ENCODE measurements at regions not wholly inside any gene's neighbourhood (a gene's known extent, or its start where the extent isn't known, plus 50 kb on each side); places are given as distances from the start of the nearest gene placed in this dataset.

- Histone ChIP-seq H3K79me1 (ENCODE audit: insufficient read depth, low read depth, low read length, poor library complexity, severe bottlenecking) (no peaks in the 10 kb centered on the region), H3K14ac (ENCODE audit: insufficient read depth, low read length) (no peak overlapping the region), H4K8ac (replicated peaks; ENCODE audit: insufficient read length, low read depth, low read length) (no peak overlapping the region), H3T11ph (ENCODE audit: low read length) (no peak overlapping the region), H3K4me1 (ENCODE audit: insufficient read depth, low read length) (no peaks in the 10 kb centered on the region), H2AK5ac (ENCODE audit: insufficient read length, low read length) (no peak overlapping the region), H2BK20ac (ENCODE audit: low read depth, low read length, poor library complexity, severe bottlenecking) (no peak overlapping the region), H2BK120ac (ENCODE audit: low read depth, low read length, poor library complexity, severe bottlenecking) (no peak overlapping the region), H2BK12ac (ENCODE audit: insufficient read length, low read depth, low read length) (no peak overlapping the region), H3K23ac (ENCODE audit: insufficient read length, low read depth, low read length) (no peak overlapping the region), H4K20me1 (ENCODE audit: control insufficient read depth, insufficient read depth, insufficient read length) (no peaks in the 10 kb centered on the region), H3K23me2 (ENCODE audit: insufficient read length, low read depth, low read length, poor library complexity, severe bottlenecking) (no peaks in the 10 kb centered on the region), H3K4ac (ENCODE audit: low read depth, low read length) (no peak overlapping the region), H4K5ac (ENCODE audit: insufficient read length, low read depth, low read length) (no peak overlapping the region), H3K27ac (ENCODE audit: insufficient read length, low read depth, low read length) (no peak overlapping the region), H2BK15ac (ENCODE audit: low read depth, low read length) (no peak overlapping the region), H2AFZ (ENCODE audit: low read length) (no peak overlapping the region), H3K9ac (ENCODE audit: extremely low read depth, insufficient read length, low read length) (no peak overlapping the region), H3K27me3 (ENCODE audit: insufficient read depth, low read length) (no peaks in the 10 kb centered on the region), H3K56ac (ENCODE audit: insufficient read length, low read depth, low read length) (no peak overlapping the region), H3K4me2 (ENCODE audit: insufficient read depth, insufficient read length, low read length) (no peak overlapping the region), H4K91ac (ENCODE audit: insufficient read length, low read depth, low read length) (no peak overlapping the region), H3K79me2 (ENCODE audit: insufficient read depth, low read length) (no peaks in the 10 kb centered on the region), H3K9me3 (ENCODE audit: control insufficient read depth, low read depth, low read length) (no peaks in the 10 kb centered on the region), H3K18ac (ENCODE audit: insufficient read length, low read depth, low read length) (no peak overlapping the region), H2BK5ac (ENCODE audit: insufficient read length, low read length) (no peak overlapping the region)
- TF ChIP-seq CTCF (conservative IDR thresholded peaks at IDR 0.05), result no peak
- no CpG with 5 or more reads among the region's 2 CpGs for WGBS (ENCODE audit: extremely low coverage, insufficient read length, low lambda C conversion rate)
- H3K36me3 Mint-ChIP-seq (ENCODE audit: insufficient read depth in 1 of 3, low read depth in 3 of 3), result no peaks in the 10 kb centered on the region
- peaks cover 7% of the 10 kb centered on the region; the same call in 1 of the 2 replicates for H3K27me3 Mint-ChIP-seq (ENCODE audit: low read depth)
- H3K9me3 Mint-ChIP-seq, result no peaks in the 10 kb centered on the region; a peak in 1 of 5 replicates
- no peak for DNase-seq
- H3K4me3 Mint-ChIP-seq, result no peak overlapping the region
- no peak overlapping the region for H3K27ac Mint-ChIP-seq
- H3K4me1 Mint-ChIP-seq, result peaks cover 0 to 2% of the 10 kb centered on the region in 2 experiments; a peak in 1 of 4 replicates
These were observed 82.1 kb upstream of the CYRIA start for GRCh38 chr2:16747689-16748088.

Data from H9 (cell line).